NT2/D1 (cell line): ENCODE measurements at regions not wholly inside any gene's neighbourhood (a gene's known extent, or its start where the extent isn't known, plus 50 kb on each side); places are given as distances from the start of the nearest gene placed in this dataset.

Experiments used
- SUZ12 ChIP-seq: IDR thresholded peaks from 2 replicates; pipeline ENCODE4 v1.6.1; 2011; ENCODE audit not compliant: insufficient read length, insufficient read depth; ENCODE audit errors: extremely low read depth
- YY1 ChIP-seq: IDR thresholded peaks from 2 replicates; pipeline ENCODE4 v1.6.1; 2011; ENCODE audit not compliant: insufficient read length, insufficient read depth
- ZNF274 ChIP-seq: IDR thresholded peaks from 2 replicates; pipeline ENCODE4 v1.6.1; 2011; ENCODE audit warnings: mild to moderate bottlenecking, low read depth, low read length

GRCh38 chr5:124235576-124235975 is 510.9 kb downstream of the ZNF608 start:
- TF ChIP-seq YY1 (no peak), SUZ12 (no peak), ZNF274 (no peak)
